ENCODE measurements at regions not wholly inside any gene's neighbourhood (a gene's known extent, or its start where the extent isn't known, plus 50 kb on each side); places are given as distances from the start of the nearest gene placed in this dataset.

GRCh38 chr12:75581515-75581914 lies 70.1 kb upstream of the KRR1 start:
- TF ChIP-seq, protein P1, sequence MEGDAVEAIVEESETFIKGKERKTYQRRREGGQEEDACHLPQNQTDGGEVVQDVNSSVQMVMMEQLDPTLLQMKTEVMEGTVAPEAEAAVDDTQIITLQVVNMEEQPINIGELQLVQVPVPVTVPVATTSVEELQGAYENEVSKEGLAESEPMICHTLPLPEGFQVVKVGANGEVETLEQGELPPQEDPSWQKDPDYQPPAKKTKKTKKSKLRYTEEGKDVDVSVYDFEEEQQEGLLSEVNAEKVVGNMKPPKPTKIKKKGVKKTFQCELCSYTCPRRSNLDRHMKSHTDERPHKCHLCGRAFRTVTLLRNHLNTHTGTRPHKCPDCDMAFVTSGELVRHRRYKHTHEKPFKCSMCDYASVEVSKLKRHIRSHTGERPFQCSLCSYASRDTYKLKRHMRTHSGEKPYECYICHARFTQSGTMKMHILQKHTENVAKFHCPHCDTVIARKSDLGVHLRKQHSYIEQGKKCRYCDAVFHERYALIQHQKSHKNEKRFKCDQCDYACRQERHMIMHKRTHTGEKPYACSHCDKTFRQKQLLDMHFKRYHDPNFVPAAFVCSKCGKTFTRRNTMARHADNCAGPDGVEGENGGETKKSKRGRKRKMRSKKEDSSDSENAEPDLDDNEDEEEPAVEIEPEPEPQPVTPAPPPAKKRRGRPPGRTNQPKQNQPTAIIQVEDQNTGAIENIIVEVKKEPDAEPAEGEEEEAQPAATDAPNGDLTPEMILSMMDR (IDR thresholded peaks at IDR 0.05): no peak
- TF ChIP-seq POLR2A (IDR thresholded peaks at IDR 0.05): no peak
- TF ChIP-seq POLR2AphosphoS5 (IDR thresholded peaks at IDR 0.05): no peak

Measured in breast epithelium (tissue), 3 donors.